ENCODE measurements at regions not wholly inside any gene's neighbourhood (a gene's known extent, or its start where the extent isn't known, plus 50 kb on each side); places are given as distances from the start of the nearest gene placed in this dataset.

DNA sequence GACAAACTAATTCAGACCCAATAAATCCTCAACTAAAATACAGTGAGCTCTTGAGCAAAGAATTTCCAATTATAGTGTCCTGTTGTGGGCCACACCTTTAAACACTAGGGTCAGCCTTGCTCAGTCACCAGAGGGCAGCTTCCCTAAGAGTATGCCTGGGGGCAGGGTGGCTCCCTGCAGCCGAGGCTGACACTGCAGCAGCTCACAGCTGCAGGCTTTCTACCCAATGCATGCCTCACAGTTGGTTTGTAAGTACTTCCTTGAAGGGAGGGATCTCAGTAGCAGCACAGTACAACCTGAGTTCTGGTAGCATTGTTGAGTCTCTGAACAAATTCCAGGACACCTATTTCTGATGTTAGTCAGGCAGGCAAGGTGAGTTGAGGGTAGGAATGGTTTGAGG, 335.6 kb downstream of the TUSC7 start:
- TF ChIP-seq, protein P1, sequence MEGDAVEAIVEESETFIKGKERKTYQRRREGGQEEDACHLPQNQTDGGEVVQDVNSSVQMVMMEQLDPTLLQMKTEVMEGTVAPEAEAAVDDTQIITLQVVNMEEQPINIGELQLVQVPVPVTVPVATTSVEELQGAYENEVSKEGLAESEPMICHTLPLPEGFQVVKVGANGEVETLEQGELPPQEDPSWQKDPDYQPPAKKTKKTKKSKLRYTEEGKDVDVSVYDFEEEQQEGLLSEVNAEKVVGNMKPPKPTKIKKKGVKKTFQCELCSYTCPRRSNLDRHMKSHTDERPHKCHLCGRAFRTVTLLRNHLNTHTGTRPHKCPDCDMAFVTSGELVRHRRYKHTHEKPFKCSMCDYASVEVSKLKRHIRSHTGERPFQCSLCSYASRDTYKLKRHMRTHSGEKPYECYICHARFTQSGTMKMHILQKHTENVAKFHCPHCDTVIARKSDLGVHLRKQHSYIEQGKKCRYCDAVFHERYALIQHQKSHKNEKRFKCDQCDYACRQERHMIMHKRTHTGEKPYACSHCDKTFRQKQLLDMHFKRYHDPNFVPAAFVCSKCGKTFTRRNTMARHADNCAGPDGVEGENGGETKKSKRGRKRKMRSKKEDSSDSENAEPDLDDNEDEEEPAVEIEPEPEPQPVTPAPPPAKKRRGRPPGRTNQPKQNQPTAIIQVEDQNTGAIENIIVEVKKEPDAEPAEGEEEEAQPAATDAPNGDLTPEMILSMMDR (IDR thresholded peaks at IDR 0.05), result no peak
- no peak for TF ChIP-seq POLR2A (IDR thresholded peaks at IDR 0.05)
- no peak for TF ChIP-seq POLR2AphosphoS5 (IDR thresholded peaks at IDR 0.05)

All from prostate gland (tissue), 2 donors.